ENCODE measurements at regions not wholly inside any gene's neighbourhood (a gene's known extent, or its start where the extent isn't known, plus 50 kb on each side); places are given as distances from the start of the nearest gene placed in this dataset.

DNA sequence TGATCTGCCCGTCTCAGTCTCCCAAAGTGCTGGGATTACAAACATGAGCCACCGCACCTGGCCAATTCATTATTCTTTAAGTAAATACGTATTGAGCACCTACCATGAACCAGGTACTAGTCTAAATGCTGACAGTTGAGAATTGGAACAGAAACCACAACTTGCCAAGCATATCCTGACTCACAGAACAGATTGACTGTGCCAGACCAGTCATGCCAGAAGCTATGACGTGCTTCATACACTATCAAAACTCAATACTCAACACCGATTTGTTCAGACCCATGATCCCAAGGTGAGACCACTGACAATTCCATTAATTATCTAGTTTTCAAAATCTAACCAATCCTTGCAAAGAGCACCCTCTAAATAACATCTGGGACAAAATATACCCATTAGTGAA is 148.6 kb downstream of the B3GNT2 start:
- no peak overlapping the region for H3K4me3 ChIP-seq (ENCODE audit: low read length)
- TF ChIP-seq, protein P1, sequence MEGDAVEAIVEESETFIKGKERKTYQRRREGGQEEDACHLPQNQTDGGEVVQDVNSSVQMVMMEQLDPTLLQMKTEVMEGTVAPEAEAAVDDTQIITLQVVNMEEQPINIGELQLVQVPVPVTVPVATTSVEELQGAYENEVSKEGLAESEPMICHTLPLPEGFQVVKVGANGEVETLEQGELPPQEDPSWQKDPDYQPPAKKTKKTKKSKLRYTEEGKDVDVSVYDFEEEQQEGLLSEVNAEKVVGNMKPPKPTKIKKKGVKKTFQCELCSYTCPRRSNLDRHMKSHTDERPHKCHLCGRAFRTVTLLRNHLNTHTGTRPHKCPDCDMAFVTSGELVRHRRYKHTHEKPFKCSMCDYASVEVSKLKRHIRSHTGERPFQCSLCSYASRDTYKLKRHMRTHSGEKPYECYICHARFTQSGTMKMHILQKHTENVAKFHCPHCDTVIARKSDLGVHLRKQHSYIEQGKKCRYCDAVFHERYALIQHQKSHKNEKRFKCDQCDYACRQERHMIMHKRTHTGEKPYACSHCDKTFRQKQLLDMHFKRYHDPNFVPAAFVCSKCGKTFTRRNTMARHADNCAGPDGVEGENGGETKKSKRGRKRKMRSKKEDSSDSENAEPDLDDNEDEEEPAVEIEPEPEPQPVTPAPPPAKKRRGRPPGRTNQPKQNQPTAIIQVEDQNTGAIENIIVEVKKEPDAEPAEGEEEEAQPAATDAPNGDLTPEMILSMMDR (conservative IDR thresholded peaks at IDR 0.05; ENCODE audit: low read length), result no peak
- DNase-seq (ENCODE audit: low read depth), result no peak

DNA sequence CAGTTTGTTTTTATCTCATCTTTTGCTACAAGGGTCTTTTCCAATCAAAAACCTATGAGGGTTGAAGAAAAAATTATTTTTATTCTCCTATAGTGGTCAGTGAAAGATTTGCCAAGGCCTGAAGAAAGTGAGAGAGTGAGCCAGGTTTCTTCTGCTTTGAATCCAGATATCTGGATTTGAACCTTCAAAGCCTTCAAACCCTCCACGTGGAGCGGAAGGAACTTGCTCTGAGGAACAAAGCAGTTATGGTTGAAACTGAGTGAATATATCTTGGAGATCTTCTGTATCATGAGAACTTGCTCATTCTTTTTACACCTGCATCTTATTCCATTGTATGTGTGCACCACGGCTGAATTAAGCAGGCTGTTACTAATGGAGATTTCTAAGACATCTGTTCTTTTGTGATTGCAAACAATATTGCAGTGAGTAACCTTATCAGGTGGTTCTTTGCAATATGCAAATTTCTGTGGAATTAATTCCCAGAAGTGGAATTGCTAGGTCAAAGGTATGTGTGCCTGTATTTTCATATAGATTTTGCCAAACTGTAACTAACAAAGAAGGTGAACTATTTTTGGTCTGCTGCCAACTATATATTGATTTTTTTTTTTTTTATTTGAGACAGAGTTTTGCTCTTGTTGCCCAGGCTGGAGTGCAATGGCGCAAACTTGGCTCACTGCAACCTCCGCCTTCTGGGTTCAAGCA is 147.9 kb downstream of the B3GNT2 start:
- TF ChIP-seq, protein P1 (conservative IDR thresholded peaks at IDR 0.05; ENCODE audit: low read length), result no peak
- no peak overlapping the region for H3K4me3 ChIP-seq (ENCODE audit: low read length)
- no peak for DNase-seq (ENCODE audit: low read depth)

DNA sequence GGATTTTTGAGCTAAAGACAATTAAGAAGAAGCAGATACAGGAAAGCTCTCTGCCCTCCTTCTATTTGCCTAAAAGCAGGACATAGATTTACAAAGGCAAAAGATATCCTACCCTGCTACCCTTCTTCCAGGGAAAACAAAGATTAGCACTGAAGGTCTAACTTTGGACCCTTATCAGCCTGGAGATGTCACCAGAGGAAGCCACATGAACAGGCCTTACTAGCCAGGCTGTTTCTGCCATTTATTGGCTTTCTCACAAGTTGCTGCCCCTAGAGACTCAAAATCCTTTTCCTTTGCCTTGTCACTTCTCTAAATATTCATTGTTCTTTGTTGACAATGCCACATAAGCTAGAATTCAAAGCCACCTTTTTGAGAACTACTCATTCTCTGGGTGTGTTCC is 147.3 kb downstream of the B3GNT2 start:
- TF ChIP-seq, protein P1 (conservative IDR thresholded peaks at IDR 0.05; ENCODE audit: low read length), result no peak
- no peak overlapping the region for H3K4me3 ChIP-seq (ENCODE audit: low read length)

DNA sequence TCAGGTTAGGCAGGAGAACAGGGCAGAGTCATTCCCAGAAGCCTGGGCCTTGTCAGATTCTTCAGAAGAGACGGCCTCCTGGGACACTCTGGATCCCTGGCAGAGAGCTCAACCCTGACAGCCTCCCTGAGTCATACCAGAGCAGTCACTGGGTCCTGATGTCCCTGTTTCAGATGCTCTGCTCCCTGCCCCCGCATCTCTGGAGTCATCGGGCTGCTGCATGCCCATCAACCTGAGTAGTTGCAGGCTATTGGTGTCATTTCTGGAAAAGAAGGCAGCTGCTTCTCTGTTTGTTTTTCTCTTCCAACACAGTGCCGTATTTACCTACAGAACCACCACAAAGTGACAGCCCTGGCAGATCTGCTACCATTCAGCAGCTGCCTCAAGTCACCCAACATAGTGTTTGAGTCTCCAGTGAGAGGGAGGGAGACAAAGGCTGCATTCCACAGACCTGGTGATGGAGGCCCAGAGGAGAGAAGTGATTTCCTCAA is 145.1 kb downstream of the B3GNT2 start:
- TF ChIP-seq, protein P1 (conservative IDR thresholded peaks at IDR 0.05; ENCODE audit: low read length), result no peak
- DNase-seq (ENCODE audit: low read depth), result peak; percentile 12
- no peak overlapping the region for H3K4me3 ChIP-seq (ENCODE audit: low read length)

More for the DNA sequence above, 147.3 kb downstream of the B3GNT2 start:
- DNase-seq (ENCODE audit: low read depth), result no peak

DNA sequence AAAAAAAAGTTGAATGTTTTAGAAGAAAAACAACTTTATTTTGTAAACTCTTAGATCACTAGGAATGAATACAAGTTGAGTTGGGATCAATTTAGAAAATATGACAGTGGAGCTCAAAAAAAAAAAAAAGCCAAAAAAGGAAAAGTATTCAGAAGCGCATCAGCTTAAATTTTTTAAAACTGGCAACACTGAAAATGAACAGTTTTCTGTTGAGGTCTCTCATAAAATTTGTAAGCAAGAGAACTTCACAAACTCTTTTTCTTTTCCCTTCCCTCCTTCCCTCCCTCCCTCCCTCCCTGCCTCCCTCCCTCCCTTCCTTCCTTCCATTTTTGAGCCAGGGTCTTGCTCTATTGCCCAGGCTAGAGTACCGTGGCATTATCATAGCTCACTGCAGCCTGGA is 143.9 kb downstream of the B3GNT2 start:
- H3K4me3 ChIP-seq (ENCODE audit: low read length), result no peak overlapping the region
- DNase-seq (ENCODE audit: low read depth), result no peak
- TF ChIP-seq, protein P1 (conservative IDR thresholded peaks at IDR 0.05; ENCODE audit: low read length), result no peak

DNA sequence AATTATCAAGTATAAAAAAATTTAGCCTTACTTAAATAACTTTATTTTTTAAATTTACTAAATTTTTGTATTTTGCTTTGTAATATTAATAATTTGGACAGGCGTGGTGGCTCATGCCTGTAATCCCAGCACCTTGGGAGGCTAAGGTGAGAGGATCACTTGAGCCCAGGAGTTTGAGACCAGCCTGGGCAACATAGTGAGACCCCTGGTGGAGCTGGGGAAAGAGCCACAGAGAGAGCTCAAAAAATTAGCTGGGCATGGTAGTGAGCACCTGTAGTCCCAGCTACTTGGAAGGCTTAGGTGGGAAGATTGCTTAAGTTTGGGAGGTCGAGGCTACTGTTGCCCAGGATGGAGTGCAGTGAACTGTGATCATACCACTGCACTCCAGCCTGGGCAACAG is 143.5 kb downstream of the B3GNT2 start:
- H3K4me3 ChIP-seq (ENCODE audit: low read length), result no peak overlapping the region
- DNase-seq (ENCODE audit: low read depth), result no peak
- TF ChIP-seq, protein P1 (conservative IDR thresholded peaks at IDR 0.05; ENCODE audit: low read length), result no peak

DNA sequence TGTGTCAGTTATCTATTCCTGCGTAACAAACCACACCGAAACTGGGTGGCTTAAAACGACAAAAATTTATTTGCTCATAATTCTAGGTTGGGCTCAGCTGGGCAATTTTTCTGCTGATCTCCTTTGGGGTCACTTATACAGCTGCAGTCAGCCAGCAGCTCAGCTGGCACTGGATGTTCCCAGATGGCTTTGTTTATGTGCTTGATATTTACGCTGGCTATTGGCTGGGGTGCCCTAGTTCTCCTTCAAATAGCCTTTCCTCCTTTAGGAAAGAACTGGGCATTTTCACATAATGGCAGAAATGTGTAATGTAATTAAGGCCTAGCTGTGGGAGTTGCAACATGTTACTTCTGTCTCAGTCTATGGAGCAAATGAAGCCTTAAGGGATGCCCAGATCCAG is 142.2 kb downstream of the B3GNT2 start:
- TF ChIP-seq, protein P1 (conservative IDR thresholded peaks at IDR 0.05; ENCODE audit: low read length), result no peak
- H3K4me3 ChIP-seq (ENCODE audit: low read length), result no peak overlapping the region
- DNase-seq (ENCODE audit: low read depth), result no peak

Data from AG10803 (cell line).